ENCODE measurements at regions not wholly inside any gene's neighbourhood (a gene's known extent, or its start where the extent isn't known, plus 50 kb on each side); places are given as distances from the start of the nearest gene placed in this dataset.

DNA sequence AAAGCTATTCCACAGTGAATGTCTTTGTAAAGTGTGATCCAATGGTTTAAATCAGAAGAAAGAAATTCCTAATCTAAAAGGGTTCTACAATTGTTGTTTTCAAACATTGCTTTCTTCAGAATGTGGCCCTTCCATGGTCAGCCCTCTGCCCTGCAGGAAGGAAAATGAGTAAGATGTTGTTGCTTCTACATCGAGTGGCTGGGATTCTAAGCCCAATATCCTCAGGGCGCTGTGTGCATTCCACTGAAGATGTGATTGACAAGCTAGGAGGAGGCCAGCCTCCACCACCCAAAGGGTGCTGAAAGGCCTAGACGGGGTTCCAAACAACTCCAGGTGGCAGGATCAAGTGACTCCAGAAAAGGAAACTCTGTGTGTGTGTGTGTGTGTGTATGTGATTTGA, 316.9 kb upstream of the TSHZ3 start (continued):
- TF ChIP-seq, protein P1, sequence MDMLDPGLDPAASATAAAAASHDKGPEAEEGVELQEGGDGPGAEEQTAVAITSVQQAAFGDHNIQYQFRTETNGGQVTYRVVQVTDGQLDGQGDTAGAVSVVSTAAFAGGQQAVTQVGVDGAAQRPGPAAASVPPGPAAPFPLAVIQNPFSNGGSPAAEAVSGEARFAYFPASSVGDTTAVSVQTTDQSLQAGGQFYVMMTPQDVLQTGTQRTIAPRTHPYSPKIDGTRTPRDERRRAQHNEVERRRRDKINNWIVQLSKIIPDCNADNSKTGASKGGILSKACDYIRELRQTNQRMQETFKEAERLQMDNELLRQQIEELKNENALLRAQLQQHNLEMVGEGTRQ (IDR thresholded peaks at IDR 0.05; ENCODE audit: low read length), result no peak
- TF ChIP-seq POLR2AphosphoS5 (IDR thresholded peaks at IDR 0.05; ENCODE audit: low read depth, low read length) (no peak), ZNF274 (IDR thresholded peaks at IDR 0.05; ENCODE audit: borderline replicate concordance, extremely low read depth, low read length) (no peak), SRF (IDR thresholded peaks at IDR 0.05; ENCODE audit: low read depth, low read length) (no peak), CREB1 (IDR thresholded peaks at IDR 0.05) (no peak), GTF2F1 (IDR thresholded peaks at IDR 0.05; ENCODE audit: borderline replicate concordance, low read depth, low read length) (no peak)
